ENCODE measurements at regions not wholly inside any gene's neighbourhood (a gene's known extent, or its start where the extent isn't known, plus 50 kb on each side); places are given as distances from the start of the nearest gene placed in this dataset.

DNA sequence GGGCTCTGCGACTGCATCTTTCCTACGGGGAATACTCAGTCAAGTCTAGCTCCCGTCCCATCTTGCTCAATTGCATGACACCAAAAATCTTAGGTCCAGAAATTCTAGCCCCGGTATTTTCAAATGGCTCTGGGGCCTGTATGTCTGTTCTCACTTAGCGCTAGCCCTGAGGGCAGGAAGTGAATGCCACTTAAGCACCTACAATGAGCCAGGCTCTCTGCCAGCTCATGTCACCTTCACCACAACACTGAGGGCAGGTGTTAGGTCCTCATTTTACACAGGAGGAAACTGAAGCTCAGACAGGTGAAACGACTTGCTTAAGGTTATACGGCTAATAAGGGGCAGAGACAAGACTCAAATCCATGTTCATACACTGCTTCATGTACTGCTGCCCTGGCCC, 282.8 kb downstream of the PPP1R2C start:
- H3K4me3 ChIP-seq (ENCODE audit: insufficient read depth, low read length, poor library complexity, severe bottlenecking), result no peak overlapping the region
- no peaks in the 10 kb centered on the region for H3F3A ChIP-seq (ENCODE audit: insufficient read depth)
- no peaks in the 10 kb centered on the region for H4K20me1 ChIP-seq (ENCODE audit: low read depth, low read length)
- H3K9me3 ChIP-seq (ENCODE audit: insufficient read depth, low read length), result no peaks in the 10 kb centered on the region
- no peaks in the 10 kb centered on the region for H3K79me2 ChIP-seq (ENCODE audit: insufficient read depth, low read length)
- H3K36me3 ChIP-seq (ENCODE audit: low read length), result no peaks in the 10 kb centered on the region
- no peaks in the 10 kb centered on the region for H3K9me2 ChIP-seq (replicated peaks; ENCODE audit: insufficient read depth, low read length)
- H3K27me3 ChIP-seq (ENCODE audit: low read length), result no peaks in the 10 kb centered on the region
- H3K27ac ChIP-seq (ENCODE audit: low read depth, low read length), result no peak overlapping the region
- H3K4me2 ChIP-seq (ENCODE audit: low read depth, low read length, poor library complexity, severe bottlenecking), result no peak overlapping the region
- no peak overlapping the region for H2AFZ ChIP-seq (ENCODE audit: low read depth, low read length, severe bottlenecking)
- TF ChIP-seq, protein P1, sequence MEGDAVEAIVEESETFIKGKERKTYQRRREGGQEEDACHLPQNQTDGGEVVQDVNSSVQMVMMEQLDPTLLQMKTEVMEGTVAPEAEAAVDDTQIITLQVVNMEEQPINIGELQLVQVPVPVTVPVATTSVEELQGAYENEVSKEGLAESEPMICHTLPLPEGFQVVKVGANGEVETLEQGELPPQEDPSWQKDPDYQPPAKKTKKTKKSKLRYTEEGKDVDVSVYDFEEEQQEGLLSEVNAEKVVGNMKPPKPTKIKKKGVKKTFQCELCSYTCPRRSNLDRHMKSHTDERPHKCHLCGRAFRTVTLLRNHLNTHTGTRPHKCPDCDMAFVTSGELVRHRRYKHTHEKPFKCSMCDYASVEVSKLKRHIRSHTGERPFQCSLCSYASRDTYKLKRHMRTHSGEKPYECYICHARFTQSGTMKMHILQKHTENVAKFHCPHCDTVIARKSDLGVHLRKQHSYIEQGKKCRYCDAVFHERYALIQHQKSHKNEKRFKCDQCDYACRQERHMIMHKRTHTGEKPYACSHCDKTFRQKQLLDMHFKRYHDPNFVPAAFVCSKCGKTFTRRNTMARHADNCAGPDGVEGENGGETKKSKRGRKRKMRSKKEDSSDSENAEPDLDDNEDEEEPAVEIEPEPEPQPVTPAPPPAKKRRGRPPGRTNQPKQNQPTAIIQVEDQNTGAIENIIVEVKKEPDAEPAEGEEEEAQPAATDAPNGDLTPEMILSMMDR (IDR thresholded peaks at IDR 0.05; ENCODE audit: insufficient read depth, low read length, poor library complexity, severe bottlenecking), result no peak
- no peak for TF ChIP-seq EZH2phosphoT487 (conservative IDR thresholded peaks at IDR 0.05; ENCODE audit: low read length)
- H3K9ac ChIP-seq (ENCODE audit: low read length), result no peak overlapping the region

DNA sequence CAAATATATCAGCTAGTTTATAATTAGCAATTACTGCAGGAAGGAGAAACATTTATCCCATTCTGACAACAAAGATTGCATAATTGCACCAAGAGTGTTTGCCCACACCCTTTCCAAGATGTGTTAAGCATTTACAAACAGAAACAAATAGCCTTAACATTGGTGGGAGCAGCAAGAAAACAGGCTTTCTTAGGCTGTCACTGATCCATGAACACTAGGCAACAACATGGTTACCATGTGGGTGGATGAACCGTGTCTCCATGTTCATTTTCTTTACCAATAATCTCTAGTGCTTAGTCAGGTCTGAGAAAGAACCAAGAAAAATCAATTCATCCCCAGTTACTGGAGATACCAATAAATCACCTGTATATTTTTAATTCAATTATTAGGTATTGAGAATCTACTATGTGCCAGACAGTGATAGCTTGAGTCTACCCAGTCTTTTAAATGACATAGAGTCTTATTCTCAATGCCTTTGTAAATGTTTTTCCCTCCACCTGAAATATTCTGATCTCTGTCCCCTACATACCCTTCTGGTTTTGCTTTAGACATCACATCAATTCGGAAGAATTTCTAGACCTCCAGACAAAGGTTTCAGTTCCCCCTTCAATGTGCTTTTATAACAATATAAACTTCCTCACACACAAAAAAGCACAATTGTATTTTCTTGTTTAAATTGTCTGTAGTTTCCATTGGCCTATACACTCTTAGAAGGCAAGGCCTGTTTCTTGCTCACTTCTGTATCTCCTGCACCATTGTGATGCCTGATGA, 286.6 kb downstream of the PPP1R2C start:
- no peak overlapping the region for H3K4me2 ChIP-seq (ENCODE audit: low read depth, low read length, poor library complexity, severe bottlenecking)
- no peak overlapping the region for H3K27ac ChIP-seq (ENCODE audit: low read depth, low read length)
- no peaks in the 10 kb centered on the region for H4K20me1 ChIP-seq (ENCODE audit: low read depth, low read length)
- H3K9ac ChIP-seq (ENCODE audit: low read length), result no peak overlapping the region
- no peak overlapping the region for H3K4me3 ChIP-seq (ENCODE audit: insufficient read depth, low read length, poor library complexity, severe bottlenecking)
- H2AFZ ChIP-seq (ENCODE audit: low read depth, low read length, severe bottlenecking), result no peak overlapping the region
- TF ChIP-seq, protein P1 (IDR thresholded peaks at IDR 0.05; ENCODE audit: insufficient read depth, low read length, poor library complexity, severe bottlenecking), result no peak
- no peak for TF ChIP-seq EZH2phosphoT487 (conservative IDR thresholded peaks at IDR 0.05; ENCODE audit: low read length)
- H3K79me2 ChIP-seq (ENCODE audit: insufficient read depth, low read length), result no peaks in the 10 kb centered on the region
- H3K36me3 ChIP-seq (ENCODE audit: low read length), result no peaks in the 10 kb centered on the region
- H3K27me3 ChIP-seq (ENCODE audit: low read length), result no peaks in the 10 kb centered on the region
- H3K9me2 ChIP-seq (replicated peaks; ENCODE audit: insufficient read depth, low read length), result no peaks in the 10 kb centered on the region
- no peaks in the 10 kb centered on the region for H3F3A ChIP-seq (ENCODE audit: insufficient read depth)
- no peaks in the 10 kb centered on the region for H3K9me3 ChIP-seq (ENCODE audit: insufficient read depth, low read length)

DNA sequence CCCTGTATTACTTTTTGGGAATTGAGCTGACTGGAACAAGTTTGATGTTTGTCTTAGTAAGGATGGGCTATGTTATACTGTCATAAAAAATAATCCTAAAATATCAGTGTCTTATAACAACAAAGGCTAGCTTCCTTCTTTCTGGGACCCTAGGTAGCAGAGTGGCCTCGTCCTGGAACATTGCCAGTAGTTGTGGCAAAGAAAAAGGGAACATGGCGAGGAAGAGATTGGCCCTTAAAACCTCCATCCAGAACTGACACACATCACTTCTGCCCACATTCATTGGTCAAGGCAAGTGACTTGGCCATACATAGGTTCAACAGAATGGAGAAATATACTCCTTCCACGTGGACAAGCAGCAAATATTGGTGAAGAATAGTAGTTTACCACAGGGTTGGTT, 287.9 kb downstream of the PPP1R2C start:
- Histone ChIP-seq H3K79me2 (ENCODE audit: insufficient read depth, low read length) (no peaks in the 10 kb centered on the region), H4K20me1 (ENCODE audit: low read depth, low read length) (no peaks in the 10 kb centered on the region)
- no peak for TF ChIP-seq EZH2phosphoT487 (conservative IDR thresholded peaks at IDR 0.05; ENCODE audit: low read length)
- TF ChIP-seq, protein P1 (IDR thresholded peaks at IDR 0.05; ENCODE audit: insufficient read depth, low read length, poor library complexity, severe bottlenecking), result no peak

More for the DNA sequence above, 287.9 kb downstream of the PPP1R2C start:
- Histone ChIP-seq H3K27me3 (ENCODE audit: low read length) (no peaks in the 10 kb centered on the region), H3K9ac (ENCODE audit: low read length) (no peak overlapping the region), H3K36me3 (ENCODE audit: low read length) (no peaks in the 10 kb centered on the region), H3K4me3 (ENCODE audit: insufficient read depth, low read length, poor library complexity, severe bottlenecking) (no peak overlapping the region), H3K9me3 (ENCODE audit: insufficient read depth, low read length) (no peaks in the 10 kb centered on the region), H3F3A (ENCODE audit: insufficient read depth) (no peaks in the 10 kb centered on the region), H2AFZ (ENCODE audit: low read depth, low read length, severe bottlenecking) (no peak overlapping the region), H3K27ac (ENCODE audit: low read depth, low read length) (no peak overlapping the region), H3K4me2 (ENCODE audit: low read depth, low read length, poor library complexity, severe bottlenecking) (no peak overlapping the region), H3K9me2 (replicated peaks; ENCODE audit: insufficient read depth, low read length) (no peaks in the 10 kb centered on the region)

Measured in SU-DHL-6 (cell line).